Activated T-cell treated with anti-CD3 and anti-CD28 coated beads, Interleukin-2, amount 50 U/mL, for 4 hours (primary cell): ENCODE measurements at regions not wholly inside any gene's neighbourhood (a gene's known extent, or its start where the extent isn't known, plus 50 kb on each side); places are given as distances from the start of the nearest gene placed in this dataset.

Experiments used
- ATAC-seq, 2 donors: fragments of 200-7000 bp; cut with Tn5 transposase; one replicate each; pipeline ENCODE4 v1.10.0; 2021
- DNase-seq: peaks from one replicate; pipeline ENCODE4 v3.0.0-alpha.2; 2020
- H3K27me3 Mint-ChIP-seq: one replicate; pipeline ENCODE4 v1.8.0; 2021; ENCODE audit warnings: low read depth, mixed read lengths
- H3K36me3 Mint-ChIP-seq: one replicate; pipeline ENCODE4 v1.8.0; 2022; ENCODE audit warnings: mixed read lengths; ENCODE audit not compliant: insufficient read depth
- H3K4me1 Mint-ChIP-seq: one replicate; pipeline ENCODE4 v1.8.0; 2021; ENCODE audit warnings: low read depth, mixed read lengths
- H3K4me3 Mint-ChIP-seq: one replicate; pipeline ENCODE4 v1.8.0; 2021; ENCODE audit warnings: mild to moderate bottlenecking, moderate library complexity, mixed read lengths
- H3K9me3 Mint-ChIP-seq: one replicate; pipeline ENCODE4 v1.8.0; 2021; ENCODE audit warnings: mixed read lengths

- H3K27me3 Mint-ChIP-seq: no peaks in the 10 kb centered on the region
- ATAC-seq (no peak), DNase-seq (no peak)
- no peaks in the 10 kb centered on the region for H3K4me1 Mint-ChIP-seq
- H3K9me3 Mint-ChIP-seq: no peaks in the 10 kb centered on the region
- H3K36me3 Mint-ChIP-seq: no peaks in the 10 kb centered on the region
- H3K4me3 Mint-ChIP-seq: no peak overlapping the region
Observed at GRCh38 chr13:110030394-110030928, 244.1 kb upstream of the IRS2 start.

GRCh38 chr13:110028838-110029621, 242.6 kb upstream of the IRS2 start:
- H3K36me3 Mint-ChIP-seq: no peaks in the 10 kb centered on the region
- no peak for DNase-seq
- no peak overlapping the region for H3K4me3 Mint-ChIP-seq
- no peaks in the 10 kb centered on the region for H3K4me1 Mint-ChIP-seq
- H3K27me3 Mint-ChIP-seq: no peaks in the 10 kb centered on the region
- ATAC-seq: no peak
- no peaks in the 10 kb centered on the region for H3K9me3 Mint-ChIP-seq

GRCh38 chr13:110028311-110028710, 241.9 kb upstream of the IRS2 start:
- Mint-ChIP-seq H3K27me3 (no peaks in the 10 kb centered on the region), H3K4me1 (no peaks in the 10 kb centered on the region), H3K9me3 (no peaks in the 10 kb centered on the region)

GRCh38 chr13:110027470-110028240, 241.3 kb upstream of the IRS2 start:
- H3K4me3 Mint-ChIP-seq: no peak overlapping the region

More at GRCh38 chr13:110028311-110028710, 241.9 kb upstream of the IRS2 start:
- DNase-seq: no peak
- no peak overlapping the region for H3K4me3 Mint-ChIP-seq
- H3K36me3 Mint-ChIP-seq: no peaks in the 10 kb centered on the region
- ATAC-seq: no peak

GRCh38 chr13:110024645-110024980, 238.2 kb upstream of the IRS2 start:
- Mint-ChIP-seq H3K4me1 (no peaks in the 10 kb centered on the region), H3K9me3 (no peaks in the 10 kb centered on the region), H3K36me3 (no peaks in the 10 kb centered on the region), H3K4me3 (no peak overlapping the region), H3K27me3 (peaks cover 2% of the 10 kb centered on the region)
- ATAC-seq (no peak), DNase-seq (no peak)

More at GRCh38 chr13:110027470-110028240, 241.3 kb upstream of the IRS2 start:
- Mint-ChIP-seq H3K27me3 (no peaks in the 10 kb centered on the region), H3K9me3 (no peaks in the 10 kb centered on the region), H3K36me3 (no peaks in the 10 kb centered on the region), H3K4me1 (no peaks in the 10 kb centered on the region)
- DNase-seq (no peak), ATAC-seq (no peak)

- H3K4me1 Mint-ChIP-seq: no peaks in the 10 kb centered on the region
- DNase-seq (no peak), ATAC-seq (no peak)
- no peaks in the 10 kb centered on the region for H3K36me3 Mint-ChIP-seq
- H3K9me3 Mint-ChIP-seq: no peaks in the 10 kb centered on the region
- H3K4me3 Mint-ChIP-seq: no peak overlapping the region
- H3K27me3 Mint-ChIP-seq: peaks cover 4% of the 10 kb centered on the region
Observed at GRCh38 chr13:110023729-110024644, 237.6 kb upstream of the IRS2 start.

GRCh38 chr13:110018009-110018408, 231.6 kb upstream of the IRS2 start:
- H3K9me3 Mint-ChIP-seq: no peaks in the 10 kb centered on the region
- no peak overlapping the region for H3K4me3 Mint-ChIP-seq
- no peaks in the 10 kb centered on the region for H3K36me3 Mint-ChIP-seq
- ATAC-seq: no peak
- peaks cover 4% of the 10 kb centered on the region for H3K27me3 Mint-ChIP-seq
- no peaks in the 10 kb centered on the region for H3K4me1 Mint-ChIP-seq
- DNase-seq: no peak

- Mint-ChIP-seq H3K9me3 (no peaks in the 10 kb centered on the region), H3K4me1 (no peaks in the 10 kb centered on the region), H3K4me3 (no peak overlapping the region), H3K27me3 (peaks cover 4% of the 10 kb centered on the region), H3K36me3 (no peaks in the 10 kb centered on the region)
- DNase-seq: no peak
- no peak for ATAC-seq
Observed at GRCh38 chr13:110017379-110017778, 231.0 kb upstream of the IRS2 start.

- no peak overlapping the region for H3K4me3 Mint-ChIP-seq
- no peak for DNase-seq
- no peaks in the 10 kb centered on the region for H3K36me3 Mint-ChIP-seq
- H3K4me1 Mint-ChIP-seq: no peaks in the 10 kb centered on the region
- no peak for ATAC-seq
- H3K27me3 Mint-ChIP-seq: peaks cover 2% of the 10 kb centered on the region
- no peaks in the 10 kb centered on the region for H3K9me3 Mint-ChIP-seq
Observed at GRCh38 chr13:110015253-110015652, 228.9 kb upstream of the IRS2 start.

- DNase-seq: no peak
- Mint-ChIP-seq H3K36me3 (no peaks in the 10 kb centered on the region), H3K4me1 (no peaks in the 10 kb centered on the region), H3K27me3 (peaks cover 2% of the 10 kb centered on the region), H3K9me3 (no peaks in the 10 kb centered on the region), H3K4me3 (no peak overlapping the region)
- no peak for ATAC-seq
Observed at GRCh38 chr13:110014719-110015118, 228.3 kb upstream of the IRS2 start.

- H3K9me3 Mint-ChIP-seq: no peaks in the 10 kb centered on the region
- no peaks in the 10 kb centered on the region for H3K4me1 Mint-ChIP-seq
- no peaks in the 10 kb centered on the region for H3K27me3 Mint-ChIP-seq
- DNase-seq: no peak
- ATAC-seq: no peak
- H3K4me3 Mint-ChIP-seq: no peak overlapping the region
- no peaks in the 10 kb centered on the region for H3K36me3 Mint-ChIP-seq
Observed at GRCh38 chr13:110012102-110012739, 225.8 kb upstream of the IRS2 start.

GRCh38 chr13:110010404-110011138, 224.2 kb upstream of the IRS2 start:
- DNase-seq: no peak
- H3K4me3 Mint-ChIP-seq: no peak overlapping the region
- no peaks in the 10 kb centered on the region for H3K27me3 Mint-ChIP-seq
- no peaks in the 10 kb centered on the region for H3K9me3 Mint-ChIP-seq
- no peaks in the 10 kb centered on the region for H3K4me1 Mint-ChIP-seq
- no peaks in the 10 kb centered on the region for H3K36me3 Mint-ChIP-seq
- ATAC-seq: no peak

GRCh38 chr13:110008816-110009215, 222.4 kb upstream of the IRS2 start:
- Mint-ChIP-seq H3K4me3 (no peak overlapping the region), H3K27me3 (no peaks in the 10 kb centered on the region), H3K9me3 (no peaks in the 10 kb centered on the region), H3K4me1 (no peaks in the 10 kb centered on the region), H3K36me3 (no peaks in the 10 kb centered on the region)
- ATAC-seq (no peak), DNase-seq (no peak)
